ENCODE measurements at regions not wholly inside any gene's neighbourhood (a gene's known extent, or its start where the extent isn't known, plus 50 kb on each side); places are given as distances from the start of the nearest gene placed in this dataset.

- TF ChIP-seq CTCF (IDR thresholded peaks at IDR 0.05), result no peak
- Histone ChIP-seq H3K9ac (no peak overlapping the region), H3K27me3 (ENCODE audit: control insufficient read depth, insufficient read depth, low read length) (no peaks in the 10 kb centered on the region), H2AFZ (no peak overlapping the region), H3K4me2 (ENCODE audit: low read length) (no peak overlapping the region), H3K79me2 (no peaks in the 10 kb centered on the region), H3K36me3 (ENCODE audit: control insufficient read depth, insufficient read depth, low read length) (no peaks in the 10 kb centered on the region), H3K27ac (no peak overlapping the region), H3K9me3 (ENCODE audit: control insufficient read depth, low read length) (no peaks in the 10 kb centered on the region), H3K4me3 (ENCODE audit: low read depth, low read length) (no peak overlapping the region), H3K4me1 (no peaks in the 10 kb centered on the region)
Measured at GRCh38 chr13:62932256-62932883, 1516.7 kb upstream of the PCDH20 start.

- Histone ChIP-seq H3K79me2 (no peaks in the 10 kb centered on the region), H3K4me3 (ENCODE audit: low read depth, low read length) (no peak overlapping the region), H3K27ac (no peak overlapping the region), H3K4me2 (ENCODE audit: low read length) (no peak overlapping the region), H3K27me3 (ENCODE audit: control insufficient read depth, insufficient read depth, low read length) (no peaks in the 10 kb centered on the region), H3K4me1 (no peaks in the 10 kb centered on the region), H3K36me3 (ENCODE audit: control insufficient read depth, insufficient read depth, low read length) (no peaks in the 10 kb centered on the region), H3K9me3 (ENCODE audit: control insufficient read depth, low read length) (no peaks in the 10 kb centered on the region), H2AFZ (no peak overlapping the region), H3K9ac (no peak overlapping the region)
- no peak for TF ChIP-seq CTCF (IDR thresholded peaks at IDR 0.05)
Measured at GRCh38 chr13:62931853-62932252, 1516.2 kb upstream of the PCDH20 start.

GRCh38 chr13:62924395-62924794, 1508.7 kb upstream of the PCDH20 start:
- Histone ChIP-seq H3K36me3 (ENCODE audit: control insufficient read depth, insufficient read depth, low read length) (no peaks in the 10 kb centered on the region), H3K79me2 (no peaks in the 10 kb centered on the region), H3K4me2 (ENCODE audit: low read length) (no peak overlapping the region), H2AFZ (no peak overlapping the region), H3K9ac (no peak overlapping the region), H3K27ac (no peak overlapping the region), H3K4me3 (ENCODE audit: low read depth, low read length) (no peak overlapping the region), H3K27me3 (ENCODE audit: control insufficient read depth, insufficient read depth, low read length) (no peaks in the 10 kb centered on the region), H3K9me3 (ENCODE audit: control insufficient read depth, low read length) (no peaks in the 10 kb centered on the region), H3K4me1 (no peaks in the 10 kb centered on the region)
- no peak for TF ChIP-seq CTCF (IDR thresholded peaks at IDR 0.05)

GRCh38 chr13:62920159-62920558, 1504.5 kb upstream of the PCDH20 start:
- Histone ChIP-seq H3K4me1 (no peaks in the 10 kb centered on the region), H3K9me3 (ENCODE audit: control insufficient read depth, low read length) (no peaks in the 10 kb centered on the region)
- no peak for TF ChIP-seq CTCF (IDR thresholded peaks at IDR 0.05)

GRCh38 chr13:62919491-62919890, 1503.8 kb upstream of the PCDH20 start:
- no peaks in the 10 kb centered on the region for H3K36me3 ChIP-seq (ENCODE audit: control insufficient read depth, insufficient read depth, low read length)
- H3K4me3 ChIP-seq (ENCODE audit: low read depth, low read length), result no peak overlapping the region
- TF ChIP-seq CTCF (IDR thresholded peaks at IDR 0.05), result no peak
- no peaks in the 10 kb centered on the region for H3K4me1 ChIP-seq
- no peak overlapping the region for H3K4me2 ChIP-seq (ENCODE audit: low read length)
- no peaks in the 10 kb centered on the region for H3K9me3 ChIP-seq (ENCODE audit: control insufficient read depth, low read length)
- no peaks in the 10 kb centered on the region for H3K27me3 ChIP-seq (ENCODE audit: control insufficient read depth, insufficient read depth, low read length)
- no peak overlapping the region for H2AFZ ChIP-seq
- no peaks in the 10 kb centered on the region for H3K79me2 ChIP-seq
- no peak overlapping the region for H3K27ac ChIP-seq
- no peak overlapping the region for H3K9ac ChIP-seq

More at GRCh38 chr13:62920159-62920558, 1504.5 kb upstream of the PCDH20 start:
- no peak overlapping the region for H3K27ac ChIP-seq
- no peaks in the 10 kb centered on the region for H3K36me3 ChIP-seq (ENCODE audit: control insufficient read depth, insufficient read depth, low read length)
- no peak overlapping the region for H3K4me3 ChIP-seq (ENCODE audit: low read depth, low read length)
- no peak overlapping the region for H3K4me2 ChIP-seq (ENCODE audit: low read length)
- H2AFZ ChIP-seq, result no peak overlapping the region
- H3K27me3 ChIP-seq (ENCODE audit: control insufficient read depth, insufficient read depth, low read length), result no peaks in the 10 kb centered on the region
- H3K9ac ChIP-seq, result no peak overlapping the region
- no peaks in the 10 kb centered on the region for H3K79me2 ChIP-seq

All from parathyroid adenoma (tissue), 2 donors.